KMS-11 (cell line): ENCODE measurements at regions not wholly inside any gene's neighbourhood (a gene's known extent, or its start where the extent isn't known, plus 50 kb on each side); places are given as distances from the start of the nearest gene placed in this dataset.

ENCODE experiments used
- H2AFZ ChIP-seq: fragments of 200-600 bp; sonication (generic); 2 replicates; pipeline ENCODE4 v1.6.1; 2016; ENCODE audit warnings: antibody characterized with exemption, mixed run types, low read depth
- H3K27ac ChIP-seq: fragments of 200-600 bp; sonication (generic); 2 replicates; pipeline ENCODE4 v1.6.1; 2016; ENCODE audit warnings: mild to moderate bottlenecking, mixed run types
- H3K27me3 ChIP-seq: fragments of 200-600 bp; sonication (generic); 2 replicates; pipeline ENCODE4 v1.6.1; 2017; ENCODE audit warnings: mild to moderate bottlenecking, low read depth, mixed run types, moderate library complexity; ENCODE audit not compliant: insufficient read depth
- H3K36me3 ChIP-seq: fragments of 200-600 bp; sonication (generic); 2 replicates; pipeline ENCODE4 v1.6.1; 2017; ENCODE audit warnings: mild to moderate bottlenecking, mixed run types; ENCODE audit not compliant: insufficient read depth
- H3K4me1 ChIP-seq: fragments of 200-600 bp; sonication (generic); 2 replicates; pipeline ENCODE4 v1.6.1; 2016; ENCODE audit warnings: mild to moderate bottlenecking, low read depth, mixed run types; ENCODE audit not compliant: poor library complexity, severe bottlenecking
- H3K4me2 ChIP-seq: fragments of 200-600 bp; sonication (generic); 2 replicates; pipeline ENCODE4 v1.7.0; 2016; ENCODE audit warnings: mild to moderate bottlenecking, mixed run types
- H3K4me3 ChIP-seq: fragments of 200-600 bp; sonication (generic); IDR thresholded peaks from 2 replicates; pipeline ENCODE4 v1.6.1; 2017; ENCODE audit warnings: low read depth, low read length, mixed read lengths; ENCODE audit not compliant: insufficient read depth
- H3K79me2 ChIP-seq: fragments of 200-600 bp; sonication (generic); 2 replicates; pipeline ENCODE4 v1.6.1; 2016; ENCODE audit warnings: low read depth, mixed run types; ENCODE audit not compliant: insufficient read depth
- H3K9ac ChIP-seq: fragments of 200-600 bp; sonication (generic); 2 replicates; pipeline ENCODE4 v1.6.1; 2016; ENCODE audit warnings: mild to moderate bottlenecking, mixed run types
- H4K20me1 ChIP-seq: fragments of 200-600 bp; sonication (generic); 2 replicates; pipeline ENCODE4 v1.6.1; 2016; ENCODE audit warnings: mild to moderate bottlenecking, mixed run types; ENCODE audit not compliant: insufficient read depth
- TF ChIP-seq, protein P1 (sequence below): fragments of 200-600 bp; sonication (generic); conservative IDR thresholded peaks from 2 replicates; pipeline ENCODE4 v1.6.1; 2017; ENCODE audit warnings: low read depth, mild to moderate bottlenecking, antibody characterized with exemption, low read length, moderate library complexity, mixed read lengths

- Histone ChIP-seq H2AFZ (no peak overlapping the region), H3K4me2 (no peak overlapping the region), H3K4me3 (no peak overlapping the region), H3K36me3 (no peaks in the 10 kb centered on the region), H3K79me2 (no peaks in the 10 kb centered on the region), H3K9ac (no peak overlapping the region), H3K4me1 (no peaks in the 10 kb centered on the region), H3K27me3 (no peaks in the 10 kb centered on the region), H4K20me1 (no peaks in the 10 kb centered on the region), H3K27ac (no peak overlapping the region)
- TF ChIP-seq, protein P1, sequence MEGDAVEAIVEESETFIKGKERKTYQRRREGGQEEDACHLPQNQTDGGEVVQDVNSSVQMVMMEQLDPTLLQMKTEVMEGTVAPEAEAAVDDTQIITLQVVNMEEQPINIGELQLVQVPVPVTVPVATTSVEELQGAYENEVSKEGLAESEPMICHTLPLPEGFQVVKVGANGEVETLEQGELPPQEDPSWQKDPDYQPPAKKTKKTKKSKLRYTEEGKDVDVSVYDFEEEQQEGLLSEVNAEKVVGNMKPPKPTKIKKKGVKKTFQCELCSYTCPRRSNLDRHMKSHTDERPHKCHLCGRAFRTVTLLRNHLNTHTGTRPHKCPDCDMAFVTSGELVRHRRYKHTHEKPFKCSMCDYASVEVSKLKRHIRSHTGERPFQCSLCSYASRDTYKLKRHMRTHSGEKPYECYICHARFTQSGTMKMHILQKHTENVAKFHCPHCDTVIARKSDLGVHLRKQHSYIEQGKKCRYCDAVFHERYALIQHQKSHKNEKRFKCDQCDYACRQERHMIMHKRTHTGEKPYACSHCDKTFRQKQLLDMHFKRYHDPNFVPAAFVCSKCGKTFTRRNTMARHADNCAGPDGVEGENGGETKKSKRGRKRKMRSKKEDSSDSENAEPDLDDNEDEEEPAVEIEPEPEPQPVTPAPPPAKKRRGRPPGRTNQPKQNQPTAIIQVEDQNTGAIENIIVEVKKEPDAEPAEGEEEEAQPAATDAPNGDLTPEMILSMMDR, result no peak
Measured at GRCh38 chr13:44283600-44283999, 90.0 kb upstream of the SERP2 start.

GRCh38 chr13:44287958-44288357 is 85.7 kb upstream of the SERP2 start:
- H3K27ac ChIP-seq, result no peak overlapping the region
- no peak overlapping the region for H3K9ac ChIP-seq
- no peaks in the 10 kb centered on the region for H3K36me3 ChIP-seq
- H3K4me3 ChIP-seq, result no peak overlapping the region
- TF ChIP-seq, protein P1, result no peak
- no peaks in the 10 kb centered on the region for H3K4me1 ChIP-seq
- no peak overlapping the region for H2AFZ ChIP-seq
- no peaks in the 10 kb centered on the region for H3K27me3 ChIP-seq
- H3K79me2 ChIP-seq, result no peaks in the 10 kb centered on the region
- H4K20me1 ChIP-seq, result no peaks in the 10 kb centered on the region
- H3K4me2 ChIP-seq, result no peak overlapping the region

DNA sequence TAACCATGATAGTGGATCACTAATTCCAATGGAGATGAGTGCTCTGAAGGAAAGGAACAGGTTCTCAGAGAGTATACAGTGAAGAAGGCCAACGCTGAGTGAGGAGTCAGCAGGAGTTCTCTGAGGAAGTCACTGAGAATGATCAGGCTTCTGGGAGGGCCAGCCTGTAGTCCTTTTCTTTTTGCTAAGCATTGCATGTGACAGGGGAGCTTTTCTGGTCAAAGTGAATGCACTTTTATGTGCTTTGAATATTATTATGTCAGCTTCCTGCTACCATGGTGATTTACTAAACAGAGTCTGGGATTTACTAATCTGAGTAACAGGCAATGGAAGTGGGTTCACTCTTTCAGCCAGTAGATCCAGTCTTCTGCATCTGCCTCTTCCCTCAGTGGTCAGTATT is 81.1 kb upstream of the SERP2 start:
- H3K79me2 ChIP-seq, result no peaks in the 10 kb centered on the region
- H2AFZ ChIP-seq, result no peak overlapping the region
- no peak overlapping the region for H3K4me3 ChIP-seq
- TF ChIP-seq, protein P1, result no peak
- H3K27me3 ChIP-seq, result no peaks in the 10 kb centered on the region
- H3K36me3 ChIP-seq, result no peaks in the 10 kb centered on the region
- no peaks in the 10 kb centered on the region for H4K20me1 ChIP-seq
- no peaks in the 10 kb centered on the region for H3K4me1 ChIP-seq
- no peak overlapping the region for H3K4me2 ChIP-seq
- H3K27ac ChIP-seq, result no peak overlapping the region
- no peak overlapping the region for H3K9ac ChIP-seq

DNA sequence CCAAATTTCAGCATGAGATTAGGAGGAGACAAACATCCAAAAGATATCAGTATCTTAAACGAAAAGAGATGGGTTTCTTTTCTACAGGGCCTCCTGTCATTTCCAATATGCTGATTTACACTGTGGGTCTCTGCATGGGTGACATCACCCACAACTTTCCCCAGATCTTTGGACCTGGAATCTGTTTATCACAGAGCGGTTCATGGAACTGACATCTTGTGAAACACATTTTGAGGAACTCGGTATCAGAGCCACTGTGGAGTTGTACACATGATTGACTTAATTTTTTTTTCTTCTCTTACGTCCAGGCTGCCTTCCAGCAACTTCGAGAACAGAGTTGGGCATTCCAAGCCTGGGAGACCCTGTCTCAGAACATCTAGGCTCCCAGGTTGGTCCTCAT is 80.2 kb upstream of the SERP2 start:
- Histone ChIP-seq H3K36me3 (no peaks in the 10 kb centered on the region), H3K79me2 (no peaks in the 10 kb centered on the region), H3K27ac (no peak overlapping the region), H2AFZ (no peak overlapping the region), H3K9ac (no peak overlapping the region), H3K4me1 (no peaks in the 10 kb centered on the region), H3K4me2 (no peak overlapping the region), H3K27me3 (no peaks in the 10 kb centered on the region), H4K20me1 (no peaks in the 10 kb centered on the region), H3K4me3 (no peak overlapping the region)
- TF ChIP-seq, protein P1, result no peak
